IMR-90 (cell line): ENCODE measurements at regions not wholly inside any gene's neighbourhood (a gene's known extent, or its start where the extent isn't known, plus 50 kb on each side); places are given as distances from the start of the nearest gene placed in this dataset.

ENCODE experiments used
- ATAC-seq: fragments of 200-7000 bp; cut with Tn5 transposase; 2 replicates; pipeline ENCODE4 v1.9.1; 2020; ENCODE audit warnings: low read depth, mild to moderate bottlenecking, moderate library complexity
- BruUV-seq: library from RNA; stranded (reverse); fragments of 400-500 nt; replicated peaks from 2 replicates; lab custom pipeline; 2021; lab: Mats Ljungman, UMichigan
- CTCF ChIA-PET: fragments of 300-600 bp; formaldehyde crosslinking; extraction: SDS; loops from one replicate; lab custom pipeline; 2021; ENCODE audit warnings: antibody characterized with exemption; lab: Yijun Ruan, JAX
- POLR2A ChIA-PET: fragments of 300-600 bp; sonication (Branson Sonifier 250); formaldehyde crosslinking; loops from one replicate; lab custom pipeline; 2022; ENCODE audit warnings: antibody characterized with exemption; ENCODE audit not compliant: unreplicated experiment; lab: Charles Lee
- DNase-seq: peaks from one replicate; pipeline ENCODE4 v3.0.0; 2013
- H2AFZ ChIP-seq: replicated peaks from 2 replicates; pipeline ENCODE3; 2013; ENCODE audit warnings: low read length, mild to moderate bottlenecking; ENCODE audit not compliant: poor library complexity
- H2AK5ac ChIP-seq: 2 replicates; pipeline ENCODE4 v1.6.1; 2013; ENCODE audit warnings: low read depth, low read length, inconsistent platforms
- H2AK9ac ChIP-seq: replicated peaks from 2 replicates; pipeline ENCODE3; 2013; ENCODE audit warnings: mild to moderate bottlenecking, low read depth, low read length, moderate library complexity; ENCODE audit not compliant: poor library complexity
- H2BK120ac ChIP-seq: 2 replicates; pipeline ENCODE4 v1.6.1; 2013; ENCODE audit warnings: low read depth, low read length, inconsistent platforms
- H2BK15ac ChIP-seq: 3 replicates; pipeline ENCODE4 v1.6.1; 2013; ENCODE audit warnings: low read depth, low read length, inconsistent platforms
- H2BK20ac ChIP-seq: 2 replicates; pipeline ENCODE4 v1.6.1; 2013; ENCODE audit warnings: low read depth, mild to moderate bottlenecking, inconsistent platforms, low read length, moderate library complexity
- H2BK5ac ChIP-seq: 2 replicates; pipeline ENCODE4 v1.6.1; 2013; ENCODE audit warnings: mild to moderate bottlenecking, low read depth, low read length, inconsistent platforms; ENCODE audit not compliant: poor library complexity, severe bottlenecking
- H3K14ac ChIP-seq: replicated peaks from 2 replicates; pipeline ENCODE4 v1.6.1; 2013; ENCODE audit warnings: low read depth, low read length, inconsistent platforms
- H3K18ac ChIP-seq: 2 replicates; pipeline ENCODE4 v1.6.1; 2013; ENCODE audit warnings: low read depth, low read length, control low read depth
- H3K23ac ChIP-seq: 2 replicates; pipeline ENCODE4 v1.6.1; 2013; ENCODE audit warnings: low read depth, low read length, inconsistent platforms
- H3K27ac ChIP-seq: 2 replicates; pipeline ENCODE4 v1.5.1; 2013; ENCODE audit warnings: mild to moderate bottlenecking, control low read depth, low read length; ENCODE audit not compliant: insufficient read depth
- H3K27me3 ChIP-seq: 2 replicates; pipeline ENCODE4 v1.6.1; 2013; ENCODE audit warnings: low read length; ENCODE audit not compliant: control insufficient read depth, insufficient read depth
- H3K36me3 ChIP-seq: 2 replicates; pipeline ENCODE4 v1.6.1; 2013; ENCODE audit warnings: low read length, mixed read lengths; ENCODE audit not compliant: control insufficient read depth, insufficient read depth
- H3K4ac ChIP-seq: 2 replicates; pipeline ENCODE4 v1.6.1; 2013; ENCODE audit warnings: low read depth, low read length, inconsistent platforms
- H3K4me1 ChIP-seq: 2 replicates; pipeline ENCODE4 v1.6.1; 2013; ENCODE audit warnings: low read length, mixed read lengths; ENCODE audit not compliant: control insufficient read depth, insufficient read depth
- H3K4me2 ChIP-seq: 2 replicates; pipeline ENCODE4 v1.6.1; 2013; ENCODE audit warnings: low read depth, mild to moderate bottlenecking, control low read depth, low read length, moderate library complexity
- H3K4me3 ChIP-seq: 2 replicates; pipeline ENCODE4 v1.5.1; 2013; ENCODE audit warnings: low read depth, mild to moderate bottlenecking, control low read depth, low read length, moderate library complexity; ENCODE audit not compliant: insufficient read depth
- H3K56ac ChIP-seq: 2 replicates; pipeline ENCODE4 v1.6.1; 2013; ENCODE audit warnings: low read length, inconsistent platforms; ENCODE audit not compliant: insufficient read depth; ENCODE audit errors: extremely low read depth
- H3K79me1 ChIP-seq, 2 experiments: 2 replicates each; pipeline ENCODE4 v1.6.1; 2013; ENCODE audit warnings: low read length in 2 of 2, inconsistent platforms in 1 of 2, low read depth in 1 of 2
- H3K9ac ChIP-seq: 2 replicates; pipeline ENCODE4 v1.6.1; 2013; ENCODE audit warnings: low read depth, low read length, control low read depth
- H3K9me1 ChIP-seq: 2 replicates; pipeline ENCODE4 v1.6.1; 2013; ENCODE audit warnings: low read length, inconsistent platforms; ENCODE audit not compliant: insufficient read depth
- H3K9me3 ChIP-seq: 2 replicates; pipeline ENCODE4 v1.6.1; 2013; ENCODE audit warnings: low read length; ENCODE audit not compliant: control insufficient read depth, insufficient read depth
- H4K20me1 ChIP-seq: 2 replicates; pipeline ENCODE4 v1.6.1; 2013; ENCODE audit warnings: low read length, inconsistent platforms; ENCODE audit not compliant: insufficient read depth
- H4K5ac ChIP-seq: 2 replicates; pipeline ENCODE4 v1.6.1; 2013; ENCODE audit warnings: mild to moderate bottlenecking, low read depth, low read length, control low read depth
- H4K8ac ChIP-seq, 2 experiments: 2 replicates each; pipeline ENCODE4 v1.6.1; 2013; ENCODE audit warnings: low read depth in 2 of 2, low read length in 2 of 2, control low read depth in 1 of 2, inconsistent platforms in 1 of 2
- H4K91ac ChIP-seq: 2 replicates; pipeline ENCODE4 v1.6.1; 2013; ENCODE audit warnings: low read depth, low read length, inconsistent platforms; ENCODE audit not compliant: insufficient read depth
- MAFK ChIP-seq: IDR thresholded peaks from 2 replicates; pipeline ENCODE4 v1.6.1; 2012; ENCODE audit warnings: low read depth, low read length, improper control_type of control experiment
- POLR2A ChIP-seq: IDR thresholded peaks from 2 replicates; pipeline ENCODE4 v1.6.1; 2012; ENCODE audit warnings: mild to moderate bottlenecking, low read depth, low read length
- WGBS, 2 experiments: methylation state at CpG; one replicate each; pipeline versions ENCODE4 v1.1.5 to v1.1.7; 2013; ENCODE audit warnings: missing lambda C conversion rate in 2 of 2; ENCODE audit not compliant: insufficient read length in 1 of 2; ENCODE audit errors: extremely low coverage in 2 of 2; 5-methylcytosine and 5-hydroxymethylcytosine counted together
- dilution Hi-C: fragments of 300-500 bp; cut with HindIII; formaldehyde crosslinking; loops from one replicate; pipeline ENCODE4 v1.14.3; 2018; ENCODE audit warnings: low sequenced_read_pairs; ENCODE audit not compliant: unreplicated experiment
- in situ Hi-C: fragments of 300-500 bp; cut with MboI; formaldehyde crosslinking; loops from 3 replicates; pipeline ENCODE4 v1.14.3; 2019; ENCODE audit warnings: low sequenced_read_pairs, inconsistent platforms, mixed read lengths
- intact Hi-C: fragments of 100-400 bp; cut with micrococcal nuclease; formaldehyde crosslinking; loops from 2 replicates; pipeline ENCODE4 v1.10.0; 2022

- no peak overlapping the region for H2BK15ac ChIP-seq
- no peaks in the 10 kb centered on the region for H3K36me3 ChIP-seq
- TF ChIP-seq POLR2A: no peak
- peak; percentile 51; the same call in 1 of the 2 replicates for TF ChIP-seq MAFK
- H4K91ac ChIP-seq: no peak overlapping the region
- H3K4me2 ChIP-seq: no peak overlapping the region
- intact Hi-C loops: no loop called here
- H3K9me3 ChIP-seq: no peaks in the 10 kb centered on the region
- no peaks in the 10 kb centered on the region for H3K9me1 ChIP-seq
- no peak overlapping the region for H3K14ac ChIP-seq
- no peak overlapping the region for H3K56ac ChIP-seq
- H3K23ac ChIP-seq: no peak overlapping the region
- H2BK120ac ChIP-seq: no peak overlapping the region
- H3K9ac ChIP-seq: no peak overlapping the region
- dilution Hi-C loops: no loop called here
- no peaks in the 10 kb centered on the region for H4K20me1 ChIP-seq
- H3K27me3 ChIP-seq: no peaks in the 10 kb centered on the region
- no peak overlapping the region for H3K4ac ChIP-seq
- no TSS peak for BruUV-seq
- in situ Hi-C loops: no loop called here
- ATAC-seq (no peak), DNase-seq (no peak)
- ChIA-PET POLR2A (no interaction called here), CTCF (no interaction called here)
- no peaks in the 10 kb centered on the region for H3K79me1 ChIP-seq
- H3K27ac ChIP-seq: no peak overlapping the region
- WGBS, 2 experiments: 40% methylated on average over 1 of the region's 2 CpGs; no CpG with 5 or more reads in 1 of the 2 experiments
- H3K4me1 ChIP-seq: peaks cover 4% of the 10 kb centered on the region; the same call in 1 of the 2 replicates
- no peak overlapping the region for H2AK9ac ChIP-seq
- H2BK5ac ChIP-seq: no peak overlapping the region
- no peak overlapping the region for H2AFZ ChIP-seq
- H3K4me3 ChIP-seq: no peak overlapping the region
- H4K8ac ChIP-seq: no peak overlapping the region
- no peak overlapping the region for H4K5ac ChIP-seq
- no peak overlapping the region for H2AK5ac ChIP-seq
- no peak overlapping the region for H2BK20ac ChIP-seq
- H3K18ac ChIP-seq: no peak overlapping the region
Observed at GRCh38 chr1:80767711-80768110, 1033.0 kb upstream of the ADGRL2 start.
